B cell (primary cell): ENCODE measurements at regions not wholly inside any gene's neighbourhood (a gene's known extent, or its start where the extent isn't known, plus 50 kb on each side); places are given as distances from the start of the nearest gene placed in this dataset.

Experiments used
- ATAC-seq: fragments of 200-7000 bp; cut with Tn5 transposase; one replicate; pipeline ENCODE4 v1.10.0; 2021; ENCODE audit warnings: low read depth, mild to moderate bottlenecking, moderate number of reproducible peaks, moderate library complexity
- CTCF ChIA-PET: fragments of 350-600 bp; sonication (Branson Sonifier 250); formaldehyde crosslinking; loops from one replicate; lab custom pipeline; 2021; ENCODE audit warnings: antibody characterized with exemption, inconsistent platforms; lab: Charles Lee
- POLR2A ChIA-PET: fragments of 350-600 bp; sonication (Branson Sonifier 250); formaldehyde crosslinking; loops from one replicate; lab custom pipeline; 2021; ENCODE audit warnings: antibody characterized with exemption; lab: Charles Lee
- DNase-seq: peaks from one replicate; pipeline ENCODE4 v3.0.0; 2013
- H2AFZ ChIP-seq: 2 replicates; pipeline ENCODE4 v1.6.1; 2012; ENCODE audit warnings: mild to moderate bottlenecking, low read depth, low read length; ENCODE audit not compliant: insufficient read depth, poor library complexity, severe bottlenecking
- H3K27ac ChIP-seq, 2 donors: 1 replicate in 1 of 2; 2 replicates in 1 of 2; pipeline ENCODE4 v1.5.1; 2012 to 2013; ENCODE audit warnings: low read length in 2 of 2, mild to moderate bottlenecking in 2 of 2, moderate library complexity in 1 of 2
- H3K27me3 ChIP-seq, 4 experiments: fragments of 200-600 bp in 1 of 4; sonication (generic) in 1 of 4; replicated peaks in 1 of 4; 1 replicate in 2 of 4; 2 replicates in 2 of 4; pipeline versions ENCODE4 v1.6.1 to v1.7.0; 2013 to 2016; ENCODE audit warnings: low read length in 3 of 4, mild to moderate bottlenecking in 2 of 4, mixed read lengths in 1 of 4, moderate library complexity in 1 of 4; ENCODE audit not compliant: insufficient read depth in 4 of 4, control insufficient read depth in 3 of 4; ENCODE audit errors: control extremely low read depth in 1 of 4
- H3K36me3 ChIP-seq, 2 experiments: replicated peaks in 1 of 2; 1 replicate in 1 of 2; 2 replicates in 1 of 2; pipeline versions ENCODE4 v1.6.1 to v1.7.1; 2013; ENCODE audit warnings: low read length in 1 of 2; ENCODE audit not compliant: insufficient read depth in 2 of 2, control insufficient read depth in 1 of 2; ENCODE audit errors: control extremely low read depth in 1 of 2, extremely low read depth in 1 of 2
- H3K4me1 ChIP-seq, 2 donors: fragments of 200-600 bp in 1 of 2; sonication (generic) in 1 of 2; 1 replicate in 1 of 2; 2 replicates in 1 of 2; pipeline versions ENCODE4 v1.5.1 to v1.6.1; 2013 to 2017; ENCODE audit warnings: low read length in 2 of 2; ENCODE audit not compliant: control insufficient read depth in 2 of 2, insufficient read depth in 2 of 2
- H3K4me2 ChIP-seq: replicated peaks from 2 replicates; pipeline ENCODE3; 2012; ENCODE audit warnings: mild to moderate bottlenecking, low read depth, low read length; ENCODE audit not compliant: poor library complexity, severe bottlenecking
- H3K4me3 ChIP-seq, 5 experiments: fragments of 200-600 bp in 1 of 5; sonication (generic) in 1 of 5; 1 replicate in 3 of 5; 2 replicates in 2 of 5; pipeline versions ENCODE4 v1.5.1 to v1.7.0; 2011 to 2016; ENCODE audit warnings: low read length in 4 of 5, mild to moderate bottlenecking in 4 of 5, low read depth in 2 of 5, control low read depth in 1 of 5, moderate library complexity in 1 of 5; ENCODE audit not compliant: insufficient read depth in 1 of 5; ENCODE audit errors: control extremely low read depth in 1 of 5, extremely low read depth in 1 of 5
- H3K79me2 ChIP-seq: fragments of 200-600 bp; sonication (generic); one replicate; pipeline ENCODE4 v1.6.0; 2016; ENCODE audit warnings: low read length; ENCODE audit not compliant: control insufficient read depth, insufficient read depth
- H3K9ac ChIP-seq: fragments of 200-600 bp; sonication (generic); 2 replicates; pipeline ENCODE4 v1.6.1; 2017; ENCODE audit warnings: mild to moderate bottlenecking, low read length, moderate library complexity
- H3K9me3 ChIP-seq, 3 donors: one replicate each; pipeline versions ENCODE4 v1.6.1 to v1.7.1; 2013; ENCODE audit warnings: low read length in 2 of 3; ENCODE audit not compliant: control insufficient read depth in 2 of 3, insufficient read depth in 1 of 3; ENCODE audit errors: control extremely low read depth in 1 of 3
- H4K20me1 ChIP-seq: 2 replicates; pipeline ENCODE4 v1.6.0; 2012; ENCODE audit warnings: mild to moderate bottlenecking, low read length; ENCODE audit not compliant: insufficient read depth, control insufficient read depth, poor library complexity, severe bottlenecking
- H3K27ac Mint-ChIP-seq: one replicate; pipeline ENCODE4 v1.8.0; 2021; ENCODE audit warnings: mixed read lengths
- H3K27me3 Mint-ChIP-seq: one replicate; pipeline ENCODE4 v1.8.0; 2021; ENCODE audit warnings: mixed read lengths
- H3K4me1 Mint-ChIP-seq: one replicate; pipeline ENCODE4 v1.8.0; 2021; ENCODE audit warnings: mixed read lengths
- H3K4me3 Mint-ChIP-seq: one replicate; pipeline ENCODE4 v1.8.0; 2021; ENCODE audit warnings: mixed read lengths
- H3K9me3 Mint-ChIP-seq: one replicate; pipeline ENCODE4 v1.8.0; 2022; ENCODE audit warnings: mixed read lengths; ENCODE audit not compliant: insufficient read depth
- EZH2 ChIP-seq: IDR thresholded peaks from 2 replicates; pipeline ENCODE4 v1.6.1; 2012; ENCODE audit warnings: borderline replicate concordance, low read depth, mild to moderate bottlenecking, moderate library complexity, low read length; ENCODE audit not compliant: insufficient read depth, poor library complexity, severe bottlenecking
- WGBS: methylation state at CpG from one replicate; pipeline ENCODE4 v1.1.5; 2013; ENCODE audit warnings: missing lambda C conversion rate; ENCODE audit not compliant: insufficient coverage; 5-methylcytosine and 5-hydroxymethylcytosine counted together
- intact Hi-C: fragments of 100-400 bp; cut with micrococcal nuclease; formaldehyde crosslinking; loops from one replicate; pipeline ENCODE4 v1.10.0; 2022
- TF ChIP-seq, protein P1 (sequence below): fragments of 200-600 bp; IDR thresholded peaks from one replicate; pipeline ENCODE4 v1.8.0; 2022; ENCODE audit warnings: antibody characterized with exemption, mild to moderate bottlenecking

DNA sequence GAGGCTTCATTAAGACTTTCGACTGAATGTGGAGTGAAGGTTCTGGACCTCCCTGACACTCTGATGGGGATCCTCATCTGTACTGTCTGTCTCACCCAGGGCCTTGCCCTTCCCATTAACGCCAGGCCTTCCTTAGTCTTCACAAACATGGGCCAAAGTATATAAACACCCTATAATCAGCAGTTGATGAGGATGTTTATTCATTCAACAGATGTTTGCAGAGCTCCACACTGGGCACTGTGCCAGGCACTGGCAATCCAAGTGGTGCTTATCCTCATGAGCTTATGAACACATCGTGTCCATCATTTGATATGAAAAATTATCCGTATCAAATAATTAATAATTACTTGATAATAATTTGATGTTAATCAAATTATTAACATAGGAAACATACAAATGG lies 454.4 kb downstream of the FUT8 start:
- Histone ChIP-seq H3K4me3 (no peak overlapping the region), H4K20me1 (no peaks in the 10 kb centered on the region), H3K27me3 (peaks cover 0 to 9% (median 2%) of the 10 kb centered on the region in 4 experiments), H3K4me1 (no peaks in the 10 kb centered on the region), H3K36me3 (no peaks in the 10 kb centered on the region), H3K4me2 (no peak overlapping the region), H3K9me3 (no peaks in the 10 kb centered on the region), H3K9ac (no peak overlapping the region), H3K79me2 (no peaks in the 10 kb centered on the region), H2AFZ (no peak overlapping the region), H3K27ac (no peak overlapping the region)
- no peak for TF ChIP-seq EZH2
- TF ChIP-seq, protein P1, sequence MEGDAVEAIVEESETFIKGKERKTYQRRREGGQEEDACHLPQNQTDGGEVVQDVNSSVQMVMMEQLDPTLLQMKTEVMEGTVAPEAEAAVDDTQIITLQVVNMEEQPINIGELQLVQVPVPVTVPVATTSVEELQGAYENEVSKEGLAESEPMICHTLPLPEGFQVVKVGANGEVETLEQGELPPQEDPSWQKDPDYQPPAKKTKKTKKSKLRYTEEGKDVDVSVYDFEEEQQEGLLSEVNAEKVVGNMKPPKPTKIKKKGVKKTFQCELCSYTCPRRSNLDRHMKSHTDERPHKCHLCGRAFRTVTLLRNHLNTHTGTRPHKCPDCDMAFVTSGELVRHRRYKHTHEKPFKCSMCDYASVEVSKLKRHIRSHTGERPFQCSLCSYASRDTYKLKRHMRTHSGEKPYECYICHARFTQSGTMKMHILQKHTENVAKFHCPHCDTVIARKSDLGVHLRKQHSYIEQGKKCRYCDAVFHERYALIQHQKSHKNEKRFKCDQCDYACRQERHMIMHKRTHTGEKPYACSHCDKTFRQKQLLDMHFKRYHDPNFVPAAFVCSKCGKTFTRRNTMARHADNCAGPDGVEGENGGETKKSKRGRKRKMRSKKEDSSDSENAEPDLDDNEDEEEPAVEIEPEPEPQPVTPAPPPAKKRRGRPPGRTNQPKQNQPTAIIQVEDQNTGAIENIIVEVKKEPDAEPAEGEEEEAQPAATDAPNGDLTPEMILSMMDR = no peak
- no peak for DNase-seq
- 100% methylated on average over 1 of the region's 4 CpGs for WGBS
- no peaks in the 10 kb centered on the region for H3K4me1 Mint-ChIP-seq
- ATAC-seq = no peak
- no peak overlapping the region for H3K4me3 Mint-ChIP-seq
- no peaks in the 10 kb centered on the region for H3K9me3 Mint-ChIP-seq
- H3K27me3 Mint-ChIP-seq = peaks cover 14% of the 10 kb centered on the region
- H3K27ac Mint-ChIP-seq = no peak overlapping the region
- ChIA-PET POLR2A (no interaction called here), CTCF (no interaction called here)
- intact Hi-C loops = no loop called here

DNA sequence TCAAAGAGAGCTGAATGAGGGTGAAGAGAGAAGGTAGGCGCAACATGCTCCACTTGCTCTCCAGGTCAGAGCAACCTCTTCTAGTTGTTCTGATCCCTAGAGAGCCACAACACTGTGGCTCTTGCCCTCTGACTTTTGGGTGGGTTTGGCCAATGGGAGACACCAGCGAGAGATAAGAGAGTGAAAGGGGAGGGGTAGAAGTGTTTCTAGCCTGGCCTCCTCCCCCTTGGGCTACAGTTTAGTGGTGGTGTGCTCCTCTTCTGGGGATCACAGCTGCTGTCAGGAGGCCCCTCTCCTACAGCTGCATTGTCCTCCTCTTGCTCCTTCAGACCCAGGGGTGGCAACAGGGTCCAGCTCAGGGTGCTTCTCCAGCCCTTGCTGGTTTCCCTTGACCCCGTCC lies 454.8 kb downstream of the FUT8 start:
- H2AFZ ChIP-seq = no peak overlapping the region
- intact Hi-C loops = no loop called here
- no peaks in the 10 kb centered on the region for H3K79me2 ChIP-seq
- H3K4me3 Mint-ChIP-seq = no peak overlapping the region
- ChIA-PET CTCF (no interaction called here), POLR2A (no interaction called here)
- no peak overlapping the region for H3K27ac ChIP-seq
- TF ChIP-seq EZH2 = no peak
- TF ChIP-seq, protein P1 = no peak
- no peaks in the 10 kb centered on the region for H4K20me1 ChIP-seq
- H3K27ac Mint-ChIP-seq = no peak overlapping the region
- peaks cover 0 to 9% (median 2%) of the 10 kb centered on the region in 4 experiments for H3K27me3 ChIP-seq
- H3K4me2 ChIP-seq = no peak overlapping the region
- no peaks in the 10 kb centered on the region for H3K4me1 Mint-ChIP-seq
- no peaks in the 10 kb centered on the region for H3K9me3 Mint-ChIP-seq
- no peaks in the 10 kb centered on the region for H3K36me3 ChIP-seq
- H3K27me3 Mint-ChIP-seq = peaks cover 14% of the 10 kb centered on the region
- no peak for ATAC-seq
- H3K4me1 ChIP-seq = no peaks in the 10 kb centered on the region
- WGBS = 100% methylated on average over 2 of the region's 3 CpGs
- H3K4me3 ChIP-seq = no peak overlapping the region
- no peak overlapping the region for H3K9ac ChIP-seq
- no peaks in the 10 kb centered on the region for H3K9me3 ChIP-seq
- no peak for DNase-seq
